ENCODE measurements at regions not wholly inside any gene's neighbourhood (a gene's known extent, or its start where the extent isn't known, plus 50 kb on each side); places are given as distances from the start of the nearest gene placed in this dataset.

GRCh38 chr20:52752023-52752422, 220.1 kb upstream of the TSHZ2 start:
- Histone ChIP-seq H3K4ac (ENCODE audit: low read depth, low read length) (no peak overlapping the region), H3K14ac (replicated peaks; ENCODE audit: low read depth, low read length) (no peak overlapping the region), H2AK9ac (replicated peaks; ENCODE audit: low read depth, low read length, poor library complexity) (no peak overlapping the region), H3K9ac (ENCODE audit: low read depth, low read length) (no peak overlapping the region), H3K9me3 (ENCODE audit: control insufficient read depth, insufficient read depth, low read length) (no peaks in the 10 kb centered on the region), H3K27ac (ENCODE audit: insufficient read depth, low read length) (no peak overlapping the region), H4K91ac (ENCODE audit: insufficient read depth, low read depth, low read length) (no peak overlapping the region), H2BK15ac (ENCODE audit: low read depth, low read length) (no peak overlapping the region), H3K23ac (ENCODE audit: low read depth, low read length) (no peak overlapping the region), H4K8ac (ENCODE audit: low read depth in 2 of 2, low read length in 2 of 2) (no peak overlapping the region), H3K4me2 (ENCODE audit: low read depth, low read length) (no peak overlapping the region), H3K79me1 (ENCODE audit: low read depth in 1 of 2, low read length in 2 of 2) (no peaks in the 10 kb centered on the region), H4K5ac (ENCODE audit: low read depth, low read length) (no peak overlapping the region), H2AFZ (replicated peaks; ENCODE audit: low read length, poor library complexity) (no peak overlapping the region), H2BK120ac (ENCODE audit: low read depth, low read length) (no peak overlapping the region), H3K4me1 (ENCODE audit: control insufficient read depth, insufficient read depth, low read length) (no peaks in the 10 kb centered on the region), H3K4me3 (ENCODE audit: insufficient read depth, low read depth, low read length) (no peak overlapping the region), H4K20me1 (ENCODE audit: insufficient read depth, low read length) (no peaks in the 10 kb centered on the region), H3K27me3 (ENCODE audit: control insufficient read depth, insufficient read depth, low read length) (no peaks in the 10 kb centered on the region), H2BK20ac (ENCODE audit: low read depth, low read length) (no peak overlapping the region), H3K18ac (ENCODE audit: low read depth, low read length) (no peak overlapping the region), H3K56ac (ENCODE audit: extremely low read depth, insufficient read depth, low read length) (no peak overlapping the region), H2BK5ac (ENCODE audit: low read depth, low read length, poor library complexity, severe bottlenecking) (no peak overlapping the region), H2AK5ac (ENCODE audit: low read depth, low read length) (no peak overlapping the region), H3K9me1 (ENCODE audit: insufficient read depth, low read length) (no peaks in the 10 kb centered on the region), H3K36me3 (ENCODE audit: control insufficient read depth, insufficient read depth, low read length) (no peaks in the 10 kb centered on the region)
- no TSS peak for BruUV-seq (replicated peaks)
- no CpG with 5 or more reads among the region's 5 CpGs for WGBS, 2 experiments (ENCODE audit: extremely low coverage in 2 of 2, insufficient read length in 1 of 2)
- no peak for TF ChIP-seq BHLHE40 (IDR thresholded peaks at IDR 0.05; ENCODE audit: low read depth, low read length)
- TF ChIP-seq SMC3 (IDR thresholded peaks at IDR 0.05; ENCODE audit: low read depth, low read length): no peak
- TF ChIP-seq FOS (IDR thresholded peaks at IDR 0.05; ENCODE audit: low read depth, low read length): no peak
- TF ChIP-seq RAD21 (IDR thresholded peaks at IDR 0.05; ENCODE audit: low read length): no peak
- TF ChIP-seq MXI1 (IDR thresholded peaks at IDR 0.05; ENCODE audit: borderline replicate concordance, low read depth, low read length): no peak
- no peak for TF ChIP-seq POLR2A (IDR thresholded peaks at IDR 0.05; ENCODE audit: low read depth, low read length)
- TF ChIP-seq CTCF (conservative IDR thresholded peaks at IDR 0.05; ENCODE audit: low read depth, low read length): no peak
- TF ChIP-seq CEBPB (IDR thresholded peaks at IDR 0.05; ENCODE audit: low read depth, low read length): no peak
- no peak for TF ChIP-seq USF2 (IDR thresholded peaks at IDR 0.05; ENCODE audit: low read depth, low read length)
- no peak for ATAC-seq (ENCODE audit: low read depth)
- CTCF ChIA-PET: no interaction called here
- dilution Hi-C loops (cut with HindIII; ENCODE audit: low sequenced_read_pairs, unreplicated experiment): no loop called here
- POLR2A ChIA-PET (ENCODE audit: unreplicated experiment): no interaction called here
- in situ Hi-C loops (cut with MboI; ENCODE audit: low sequenced_read_pairs): no loop called here
- intact Hi-C loops (cut with micrococcal nuclease): no loop called here
- DNase-seq: no peak

Measured in IMR-90 (cell line).